ENCODE measurements at regions not wholly inside any gene's neighbourhood (a gene's known extent, or its start where the extent isn't known, plus 50 kb on each side); places are given as distances from the start of the nearest gene placed in this dataset.

GRCh38 chr2:150264442-150264841 is 223.0 kb downstream of the RND3 start:
- Histone ChIP-seq H2AFZ (ENCODE audit: low read length) (no peak overlapping the region), H4K20me1 (ENCODE audit: insufficient read depth, low read length) (no peaks in the 10 kb centered on the region), H3K9me3 (ENCODE audit: low read depth, low read length) (no peaks in the 10 kb centered on the region), H3K4me2 (ENCODE audit: insufficient read depth, low read length) (no peak overlapping the region), H3K36me3 (ENCODE audit: insufficient read depth, low read length) (no peaks in the 10 kb centered on the region), H3K27ac (ENCODE audit: low read depth, low read length) (no peak overlapping the region), H3K27me3 (ENCODE audit: insufficient read depth, low read length) (no peaks in the 10 kb centered on the region), H3K79me2 (ENCODE audit: insufficient read depth, low read length) (no peaks in the 10 kb centered on the region), H3K4me3 (ENCODE audit: insufficient read depth, low read length) (no peak overlapping the region), H3K4me1 (ENCODE audit: insufficient read depth, low read length) (no peaks in the 10 kb centered on the region)
- no peak for TF ChIP-seq CTCF (IDR thresholded peaks at IDR 0.05; ENCODE audit: extremely low read depth, low read depth, low read length)
- DNase-seq (ENCODE audit: insufficient read length, low spot score, missing footprints) = no peak

- no peak for DNase-seq (ENCODE audit: insufficient read length, low spot score, missing footprints)
- TF ChIP-seq CTCF (IDR thresholded peaks at IDR 0.05; ENCODE audit: extremely low read depth, low read depth, low read length) = no peak
- Histone ChIP-seq H3K4me2 (ENCODE audit: insufficient read depth, low read length) (no peak overlapping the region), H3K27me3 (ENCODE audit: insufficient read depth, low read length) (no peaks in the 10 kb centered on the region), H3K36me3 (ENCODE audit: insufficient read depth, low read length) (no peaks in the 10 kb centered on the region), H3K9me3 (ENCODE audit: low read depth, low read length) (no peaks in the 10 kb centered on the region), H3K4me3 (ENCODE audit: insufficient read depth, low read length) (no peak overlapping the region), H3K4me1 (ENCODE audit: insufficient read depth, low read length) (no peaks in the 10 kb centered on the region), H3K79me2 (ENCODE audit: insufficient read depth, low read length) (no peaks in the 10 kb centered on the region), H4K20me1 (ENCODE audit: insufficient read depth, low read length) (no peaks in the 10 kb centered on the region), H3K27ac (ENCODE audit: low read depth, low read length) (no peak overlapping the region), H2AFZ (ENCODE audit: low read length) (no peak overlapping the region)
These were observed 225.8 kb downstream of the RND3 start for GRCh38 chr2:150261691-150262090.

- Histone ChIP-seq H3K4me2 (ENCODE audit: insufficient read depth, low read length) (no peak overlapping the region), H3K27ac (ENCODE audit: low read depth, low read length) (no peak overlapping the region), H3K9me3 (ENCODE audit: low read depth, low read length) (no peaks in the 10 kb centered on the region), H3K79me2 (ENCODE audit: insufficient read depth, low read length) (no peaks in the 10 kb centered on the region), H3K4me3 (ENCODE audit: insufficient read depth, low read length) (no peak overlapping the region), H3K36me3 (ENCODE audit: insufficient read depth, low read length) (no peaks in the 10 kb centered on the region), H2AFZ (ENCODE audit: low read length) (no peak overlapping the region), H3K4me1 (ENCODE audit: insufficient read depth, low read length) (peaks cover 4% of the 10 kb centered on the region), H3K27me3 (ENCODE audit: insufficient read depth, low read length) (no peaks in the 10 kb centered on the region), H4K20me1 (ENCODE audit: insufficient read depth, low read length) (no peaks in the 10 kb centered on the region)
- DNase-seq (ENCODE audit: insufficient read length, low spot score, missing footprints) = no peak
- TF ChIP-seq CTCF (IDR thresholded peaks at IDR 0.05; ENCODE audit: extremely low read depth, low read depth, low read length) = no peak
These were observed 226.8 kb downstream of the RND3 start for GRCh38 chr2:150260636-150261035.

- TF ChIP-seq CTCF (IDR thresholded peaks at IDR 0.05; ENCODE audit: extremely low read depth, low read depth, low read length) = no peak
- no peaks in the 10 kb centered on the region for H4K20me1 ChIP-seq (ENCODE audit: insufficient read depth, low read length)
- H3K36me3 ChIP-seq (ENCODE audit: insufficient read depth, low read length) = no peaks in the 10 kb centered on the region
- no peak overlapping the region for H3K4me3 ChIP-seq (ENCODE audit: insufficient read depth, low read length)
- H3K9me3 ChIP-seq (ENCODE audit: low read depth, low read length) = no peaks in the 10 kb centered on the region
- no peak overlapping the region for H3K27ac ChIP-seq (ENCODE audit: low read depth, low read length)
- H3K4me2 ChIP-seq (ENCODE audit: insufficient read depth, low read length) = no peak overlapping the region
- no peak for DNase-seq (ENCODE audit: insufficient read length, low spot score, missing footprints)
- H3K79me2 ChIP-seq (ENCODE audit: insufficient read depth, low read length) = no peaks in the 10 kb centered on the region
- no peaks in the 10 kb centered on the region for H3K27me3 ChIP-seq (ENCODE audit: insufficient read depth, low read length)
- peaks cover 11% of the 10 kb centered on the region for H3K4me1 ChIP-seq (ENCODE audit: insufficient read depth, low read length)
- H2AFZ ChIP-seq (ENCODE audit: low read length) = no peak overlapping the region
These were observed 227.7 kb downstream of the RND3 start for GRCh38 chr2:150259746-150260145.

Measured in osteoblast (primary cell).